Spleen (tissue), 11 donors: ENCODE measurements at regions not wholly inside any gene's neighbourhood (a gene's known extent, or its start where the extent isn't known, plus 50 kb on each side); places are given as distances from the start of the nearest gene placed in this dataset.
"Not testable (repeated sequence)": the region's sequence is repeated elsewhere in the genome, so short reads cannot be mapped to it uniquely, and the experiment has no call there.

Experiments used
- DNase-seq: peaks from one replicate; pipeline ENCODE4 v3.0.0-alpha.2; 2020
- H3K27ac ChIP-seq, 8 donors: fragments of 200-600 bp; sonication (generic) in 7 of 8; 1 replicate in 4 of 8; 2 replicates in 4 of 8; pipeline versions ENCODE4 v1.5.0 to v1.8.0; 2016 to 2021; ENCODE audit warnings: inconsistent platforms in 4 of 8, mild to moderate bottlenecking in 4 of 8, moderate library complexity in 1 of 8
- H3K27me3 ChIP-seq, 7 donors: fragments of 200-600 bp; sonication (generic) in 6 of 7; replicated peaks in 1 of 7; 1 replicate in 4 of 7; 2 replicates in 3 of 7; pipeline versions ENCODE4 v1.5.0 to v1.8.0; 2016 to 2021; ENCODE audit warnings: inconsistent platforms in 3 of 7, mild to moderate bottlenecking in 1 of 7
- H3K36me3 ChIP-seq, 6 donors: fragments of 200-600 bp; sonication (generic) in 5 of 6; 1 replicate in 4 of 6; 2 replicates in 2 of 6; pipeline versions ENCODE4 v1.5.0 to v1.8.0; 2016 to 2021; ENCODE audit warnings: inconsistent platforms in 2 of 6
- H3K4me1 ChIP-seq, 6 donors: fragments of 200-600 bp; sonication (generic) in 5 of 6; 1 replicate in 3 of 6; 2 replicates in 3 of 6; pipeline versions ENCODE4 v1.5.0 to v1.8.0; 2016 to 2021; ENCODE audit warnings: inconsistent platforms in 3 of 6
- H3K4me3 ChIP-seq, 8 donors: fragments of 200-600 bp; sonication (generic) in 7 of 8; 1 replicate in 4 of 8; 2 replicates in 4 of 8; pipeline versions ENCODE4 v1.5.0 to v1.8.0; 2016 to 2021; ENCODE audit warnings: inconsistent platforms in 4 of 8, mild to moderate bottlenecking in 4 of 8, moderate library complexity in 2 of 8
- H3K9me3 ChIP-seq, 8 donors: fragments of 200-600 bp; sonication (generic) in 7 of 8; 1 replicate in 4 of 8; 2 replicates in 4 of 8; pipeline versions ENCODE4 v1.5.0 to v1.8.0; 2016 to 2021; ENCODE audit warnings: inconsistent platforms in 4 of 8
- CTCF ChIP-seq, 11 experiments: fragments of 200-600 bp in 7 of 11; fragments of 450-650 bp in 4 of 11; sonication (generic) in 4 of 11; IDR thresholded peaks in 8 of 11; conservative IDR thresholded peaks in 3 of 11; 1 replicate in 7 of 11; 2 replicates in 4 of 11; pipeline versions ENCODE4 v1.4.0 to v1.8.0; 2016 to 2021; ENCODE audit warnings: antibody characterized with exemption in 11 of 11, inconsistent platforms in 4 of 11, mild to moderate bottlenecking in 1 of 11
- POLR2A ChIP-seq, 3 donors: fragments of 450-650 bp; IDR thresholded peaks; one replicate each; pipeline ENCODE4 v1.5.1; 2017; ENCODE audit warnings: antibody characterized with exemption in 3 of 3, mild to moderate bottlenecking in 1 of 3
- POLR2AphosphoS5 ChIP-seq, 3 donors: sonication (generic); formaldehyde crosslinking; IDR thresholded peaks; one replicate each; pipeline ENCODE4 v1.5.1; 2017; ENCODE audit warnings: antibody characterized with exemption in 3 of 3
- WGBS, 5 donors: extraction: QIAGEN DNeasy Blood & Tissue Kit in 3 of 5; methylation state at CpG; one replicate each; pipeline versions ENCODE4 v1.1.5 to v1.1.7; 2013 to 2018; 5-methylcytosine and 5-hydroxymethylcytosine counted together
- intact Hi-C: fragments of 100-400 bp; cut with DNase I; formaldehyde crosslinking; loops from one replicate; pipeline ENCODE4 v1.15.0; 2023; ENCODE audit warnings: low total_unique reads
- donor health status: healthy with polysubstance abuse.
- donor health status: DM: no; HTN: no; CAD: no; lungs with moderate emphysema.
- donor health status: DM: no; HTN: no; CAD: no.
- donor health status: Bipolar disorder and iron deficiency.
- donor health status: healthy.
- donor health status: DM: no; HTN: no; CAD: no.
- donor health status: DM: yes; HTN: yes; CAD: no.

- Histone ChIP-seq H3K27me3 (no peaks in the 10 kb centered on the region), H3K36me3 (no peaks in the 10 kb centered on the region), H3K9me3 (no peaks in the 10 kb centered on the region), H3K4me3 (no peak overlapping the region), H3K4me1 (no peaks in the 10 kb centered on the region), H3K27ac (no peak overlapping the region)
- no peak for DNase-seq
- intact Hi-C loops = no loop called here
- TF ChIP-seq POLR2A (IDR thresholded peaks at IDR 0.05) = no peak
- no peak for TF ChIP-seq CTCF (IDR thresholded peaks at IDR 0.05 in 8 of 11, conservative IDR thresholded peaks at IDR 0.05 in 3 of 11)
- no peak for TF ChIP-seq POLR2AphosphoS5 (IDR thresholded peaks at IDR 0.05)
- 26 to 57% (median 49%) methylated on average over 2 of the region's 2 CpGs for WGBS, 5 donors
Measured at GRCh38 chr2:107740300-107740699, 86.4 kb upstream of the RGPD4 start.

- no peak for DNase-seq
- Histone ChIP-seq H3K27ac (no peak overlapping the region), H3K4me3 (no peak overlapping the region), H3K9me3 (peaks cover 0 to 5% (median 0%) of the 10 kb centered on the region in 8 donors), H3K27me3 (no peaks in the 10 kb centered on the region), H3K36me3 (no peaks in the 10 kb centered on the region), H3K4me1 (no peaks in the 10 kb centered on the region)
- TF ChIP-seq POLR2AphosphoS5 (IDR thresholded peaks at IDR 0.05) = no peak
- no peak for TF ChIP-seq POLR2A (IDR thresholded peaks at IDR 0.05)
- 85 to 93% (median 88%) methylated on average over 5 of the region's 5 CpGs for WGBS, 5 donors
- intact Hi-C loops = no loop called here
Measured at GRCh38 chr2:107742460-107743027, 84.1 kb upstream of the RGPD4 start.

- 81 to 91% (median 87%) methylated on average over 5 of the region's 5 CpGs for WGBS, 5 donors
- TF ChIP-seq CTCF (IDR thresholded peaks at IDR 0.05 in 8 of 11, conservative IDR thresholded peaks at IDR 0.05 in 3 of 11) (no peak), POLR2AphosphoS5 (IDR thresholded peaks at IDR 0.05) (no peak), POLR2A (IDR thresholded peaks at IDR 0.05) (no peak)
- peaks cover 0 to 7% (median 0%) of the 10 kb centered on the region in 8 donors for H3K9me3 ChIP-seq
- H3K27ac ChIP-seq = no peak overlapping the region
- no peak for DNase-seq
- H3K4me3 ChIP-seq = no peak overlapping the region
- no peaks in the 10 kb centered on the region for H3K27me3 ChIP-seq
- no peaks in the 10 kb centered on the region for H3K4me1 ChIP-seq
- intact Hi-C loops = no loop called here
- H3K36me3 ChIP-seq = no peaks in the 10 kb centered on the region
Measured at GRCh38 chr2:107743274-107743673, 83.4 kb upstream of the RGPD4 start.

GRCh38 chr2:107745100-107745499 is 81.6 kb upstream of the RGPD4 start:
- H3K4me3 ChIP-seq = no peak overlapping the region
- no peaks in the 10 kb centered on the region for H3K36me3 ChIP-seq
- H3K27me3 ChIP-seq = no peaks in the 10 kb centered on the region
- intact Hi-C loops = no loop called here
- no peaks in the 10 kb centered on the region for H3K4me1 ChIP-seq
- TF ChIP-seq POLR2AphosphoS5 (IDR thresholded peaks at IDR 0.05) = no peak
- no peak for TF ChIP-seq CTCF (IDR thresholded peaks at IDR 0.05 in 8 of 11, conservative IDR thresholded peaks at IDR 0.05 in 3 of 11)
- TF ChIP-seq POLR2A (IDR thresholded peaks at IDR 0.05) = no peak
- no peak overlapping the region for H3K27ac ChIP-seq
- DNase-seq = no peak
- peaks cover 0 to 7% (median 0%) of the 10 kb centered on the region in 8 donors for H3K9me3 ChIP-seq
- WGBS, 5 donors = 63 to 79% (median 69%) methylated on average over 3 of the region's 3 CpGs

GRCh38 chr2:107746552-107747198 is 80.0 kb upstream of the RGPD4 start:
- DNase-seq, H3K4me1 ChIP-seq, H3K27ac ChIP-seq, H3K4me3 ChIP-seq, H3K9me3 ChIP-seq, H3K27me3 ChIP-seq, intact Hi-C loops, H3K36me3 ChIP-seq: not testable (repeated sequence)
- WGBS, 5 donors = 81 to 89% (median 87%) methylated on average over 13 of the region's 13 CpGs

GRCh38 chr2:107747199-107747963 is 79.3 kb upstream of the RGPD4 start:
- H3K4me1 ChIP-seq, H3K4me3 ChIP-seq, H3K27ac ChIP-seq, H3K36me3 ChIP-seq, H3K9me3 ChIP-seq, H3K27me3 ChIP-seq, intact Hi-C loops: not testable (repeated sequence)
- 91 to 97% (median 94%) methylated on average over 18 to 50 of the region's 51 CpGs for WGBS, 5 donors
- peak; percentile 63 for DNase-seq
